Neutrophil (primary cell): ENCODE measurements at regions not wholly inside any gene's neighbourhood (a gene's known extent, or its start where the extent isn't known, plus 50 kb on each side); places are given as distances from the start of the nearest gene placed in this dataset.
"Not testable (repeated sequence)": the region's sequence is repeated elsewhere in the genome, so short reads cannot be mapped to it uniquely, and the experiment has no call there.

Source experiments
- H3K27ac ChIP-seq: fragments of 200-600 bp; sonication (generic); 2 replicates; pipeline ENCODE4 v1.5.1; 2016; ENCODE audit warnings: mild to moderate bottlenecking, moderate library complexity
- H3K27me3 ChIP-seq: fragments of 200-600 bp; sonication (generic); 2 replicates; pipeline ENCODE4 v1.6.0; 2016; ENCODE audit warnings: mild to moderate bottlenecking
- H3K36me3 ChIP-seq: fragments of 200-600 bp; sonication (generic); 2 replicates; pipeline ENCODE4 v1.5.1; 2017
- H3K4me1 ChIP-seq, 2 experiments: fragments of 200-600 bp in 1 of 2; sonication (generic) in 1 of 2; 1 replicate in 1 of 2; 2 replicates in 1 of 2; pipeline versions ENCODE4 v1.5.1 to v1.6.1; 2013 to 2016; ENCODE audit warnings: low read depth in 1 of 2, low read length in 1 of 2, mild to moderate bottlenecking in 1 of 2, moderate library complexity in 1 of 2; ENCODE audit not compliant: control insufficient read depth in 1 of 2, insufficient read depth in 1 of 2
- H3K4me3 ChIP-seq, 2 experiments: fragments of 200-600 bp in 1 of 2; sonication (generic) in 1 of 2; 1 replicate in 1 of 2; 2 replicates in 1 of 2; pipeline ENCODE4 v1.5.1; 2013 to 2016; ENCODE audit warnings: low read depth in 1 of 2, low read length in 1 of 2, mild to moderate bottlenecking in 1 of 2, moderate library complexity in 1 of 2
- H3K9me3 ChIP-seq: fragments of 200-600 bp; sonication (generic); 2 replicates; pipeline ENCODE4 v1.5.1; 2016
- CTCF ChIP-seq: fragments of 200-600 bp; sonication (generic); IDR thresholded peaks from 2 replicates; pipeline ENCODE4 v1.5.1; 2016; ENCODE audit warnings: antibody characterized with exemption

- no peaks in the 10 kb centered on the region for H3K4me1 ChIP-seq
- H3K27me3 ChIP-seq: no peaks in the 10 kb centered on the region
- H3K36me3 ChIP-seq: no peaks in the 10 kb centered on the region
- no peak overlapping the region for H3K4me3 ChIP-seq
- H3K27ac ChIP-seq: no peak overlapping the region
- H3K9me3 ChIP-seq: no peaks in the 10 kb centered on the region
- TF ChIP-seq CTCF: no peak
Observed at GRCh38 chr3:182424006-182424405, 369.3 kb upstream of the ATP11B start.

DNA sequence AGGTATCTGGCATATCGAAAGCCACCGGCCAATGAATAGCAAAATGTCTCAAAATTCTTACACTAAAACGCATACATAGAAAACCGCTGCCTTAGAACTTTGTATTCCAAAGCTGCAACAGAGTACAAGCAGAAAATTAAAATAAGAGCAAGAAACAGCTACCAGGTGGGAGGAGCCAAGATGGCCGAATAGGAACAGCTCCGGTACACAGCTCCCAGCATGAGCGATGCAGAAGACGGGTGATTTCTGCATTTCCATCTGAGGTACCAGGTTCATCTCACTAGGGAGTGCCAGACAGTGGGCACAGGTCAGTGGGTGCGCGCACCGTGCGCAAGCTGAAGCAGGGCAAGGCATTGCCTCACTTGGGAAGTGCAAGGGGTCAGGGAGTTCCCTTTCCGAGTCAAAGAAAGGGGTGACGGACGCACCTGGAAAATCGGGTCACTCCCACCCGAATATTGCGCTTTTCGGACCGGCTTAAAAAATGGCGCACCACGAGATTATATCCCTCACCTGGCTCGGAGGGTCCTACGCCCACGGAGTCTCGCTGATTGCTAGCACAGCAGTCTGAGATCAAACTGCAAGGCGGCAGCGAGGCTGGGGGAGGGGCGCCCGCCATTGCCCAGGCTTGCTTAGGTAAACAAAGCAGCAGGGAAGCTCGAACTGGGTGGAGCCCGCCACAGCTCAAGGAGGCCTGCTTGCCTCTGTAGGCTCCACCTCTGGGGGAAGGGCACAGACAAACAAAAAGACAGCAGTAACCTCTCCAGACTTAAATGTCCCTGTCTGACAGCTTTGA lies 367.2 kb upstream of the ATP11B start:
- H3K4me1 ChIP-seq, H3K27me3 ChIP-seq, H3K27ac ChIP-seq, H3K36me3 ChIP-seq, H3K4me3 ChIP-seq, H3K9me3 ChIP-seq: not testable (repeated sequence)

DNA sequence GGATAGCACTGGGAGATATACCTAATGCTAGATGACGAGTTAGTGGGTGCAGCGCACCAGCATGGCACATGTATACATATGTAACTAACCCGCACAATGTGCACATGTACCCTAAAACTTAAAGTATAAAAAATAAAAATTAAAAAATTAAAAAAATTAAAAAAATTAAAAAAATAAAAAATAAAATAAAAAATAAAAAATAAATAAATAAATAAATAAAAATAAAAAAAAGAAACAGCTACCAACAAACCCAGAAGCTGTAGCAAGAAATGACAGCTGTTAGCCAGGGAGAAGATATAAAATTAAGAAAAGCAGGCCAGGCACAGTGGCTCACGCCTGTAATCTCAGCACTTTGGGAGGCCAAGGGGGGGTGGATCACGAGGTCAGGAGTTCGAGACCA lies 361.3 kb upstream of the ATP11B start:
- not testable (repeated sequence) for H3K27me3 ChIP-seq, H3K9me3 ChIP-seq, H3K27ac ChIP-seq, H3K36me3 ChIP-seq, H3K4me3 ChIP-seq, H3K4me1 ChIP-seq

DNA sequence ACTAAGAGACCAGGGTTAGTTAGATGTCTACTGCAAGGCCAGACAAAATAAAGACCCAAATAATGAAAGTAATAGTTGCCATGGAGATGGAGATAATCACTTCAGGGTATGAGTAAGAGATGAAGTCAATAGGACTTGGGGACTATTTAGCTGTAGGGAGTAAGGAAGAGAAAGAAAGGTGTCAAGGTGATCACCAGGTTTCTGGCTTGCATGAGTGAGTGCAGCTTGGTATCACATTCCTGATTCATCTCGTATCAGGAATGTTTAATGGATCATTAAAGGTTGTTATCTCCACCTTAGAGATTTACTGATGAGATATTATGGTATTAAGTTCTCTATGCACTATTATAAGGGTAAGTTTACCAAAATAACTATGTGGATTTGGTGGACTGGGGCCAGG lies 357.4 kb upstream of the ATP11B start:
- Histone ChIP-seq H3K27me3 (no peaks in the 10 kb centered on the region), H3K27ac (no peak overlapping the region), H3K4me3 (no peak overlapping the region), H3K4me1 (no peaks in the 10 kb centered on the region), H3K9me3 (no peaks in the 10 kb centered on the region), H3K36me3 (no peaks in the 10 kb centered on the region)
- TF ChIP-seq CTCF: no peak

- no peaks in the 10 kb centered on the region for H3K36me3 ChIP-seq
- TF ChIP-seq CTCF: no peak
- no peak overlapping the region for H3K4me3 ChIP-seq
Observed at GRCh38 chr3:182436547-182436946, 356.8 kb upstream of the ATP11B start.

DNA sequence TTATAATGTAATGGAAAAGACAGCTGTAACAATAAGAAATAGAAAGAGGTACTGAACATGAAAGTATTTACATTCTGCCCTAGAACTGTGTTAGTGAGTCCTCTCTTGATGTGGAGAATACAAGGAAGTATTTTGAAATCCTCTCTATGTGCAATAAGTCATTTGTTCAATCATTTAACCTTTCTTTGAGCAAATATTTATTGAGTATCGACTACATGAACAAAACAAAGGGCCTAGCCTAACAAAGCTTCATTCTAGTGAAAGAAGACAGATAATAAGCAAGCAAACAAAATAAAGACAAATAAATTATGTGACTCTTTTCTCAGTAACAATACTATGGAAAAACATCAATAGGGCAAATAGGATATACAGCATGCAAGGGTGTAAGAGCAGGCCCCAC lies 354.9 kb upstream of the ATP11B start:
- H3K36me3 ChIP-seq: no peaks in the 10 kb centered on the region
- H3K4me3 ChIP-seq: no peak overlapping the region
- H3K27me3 ChIP-seq: no peaks in the 10 kb centered on the region
- H3K27ac ChIP-seq: no peak overlapping the region
- no peaks in the 10 kb centered on the region for H3K4me1 ChIP-seq
- no peak for TF ChIP-seq CTCF
- no peaks in the 10 kb centered on the region for H3K9me3 ChIP-seq

More at GRCh38 chr3:182436547-182436946, 356.8 kb upstream of the ATP11B start:
- Histone ChIP-seq H3K9me3 (no peaks in the 10 kb centered on the region), H3K27ac (no peak overlapping the region), H3K4me1 (no peaks in the 10 kb centered on the region), H3K27me3 (no peaks in the 10 kb centered on the region)
